Choroid plexus epithelial cell (primary cell): ENCODE measurements at regions not wholly inside any gene's neighbourhood (a gene's known extent, or its start where the extent isn't known, plus 50 kb on each side); places are given as distances from the start of the nearest gene placed in this dataset.
"Not testable (repeated sequence)": the region's sequence is repeated elsewhere in the genome, so short reads cannot be mapped to it uniquely, and the experiment has no call there.

ENCODE experiments used
- DNase-seq: peaks from one replicate; pipeline ENCODE4 v3.0.0-alpha.2; 2010; ENCODE audit warnings: low read depth
- H3K4me3 ChIP-seq: 2 replicates; pipeline ENCODE4 v1.5.1; 2011; ENCODE audit warnings: low read depth, mild to moderate bottlenecking, control low read depth, low read length, moderate library complexity
- CTCF ChIP-seq: conservative IDR thresholded peaks from 2 replicates; pipeline ENCODE4 v1.5.1; 2011; ENCODE audit warnings: low read depth, mild to moderate bottlenecking, control low read depth, inconsistent platforms, low read length, moderate library complexity

DNA sequence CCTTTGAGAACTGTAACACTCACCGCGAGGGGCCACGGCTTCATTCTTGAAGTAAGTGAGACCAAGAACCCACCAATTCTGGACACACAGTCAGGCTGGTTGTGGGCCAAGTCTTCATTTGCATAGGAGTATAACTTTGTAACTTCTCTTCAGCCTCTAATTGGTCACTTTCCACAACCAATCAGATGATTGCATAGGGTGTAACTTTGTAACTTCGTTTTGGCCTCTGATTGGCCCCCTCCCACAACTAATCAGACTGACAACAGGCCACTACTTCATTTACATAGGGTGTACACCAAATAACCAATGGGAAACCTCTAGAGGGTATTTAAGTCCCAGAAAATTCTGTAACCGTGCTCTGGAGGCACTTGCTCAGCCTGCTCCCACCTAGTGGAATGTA, 77.5 kb upstream of the TCF4 start:
- TF ChIP-seq CTCF = no peak
- no peak for DNase-seq
- H3K4me3 ChIP-seq = no peak overlapping the region

- DNase-seq, H3K4me3 ChIP-seq: not testable (repeated sequence)
These were observed 76.9 kb upstream of the TCF4 start for GRCh38 chr18:55664758-55665400.

GRCh38 chr18:55663891-55664290, 75.9 kb upstream of the TCF4 start:
- H3K4me3 ChIP-seq = no peak overlapping the region
- no peak for TF ChIP-seq CTCF
- no peak for DNase-seq

- no peak for TF ChIP-seq CTCF
- no peak for DNase-seq
- H3K4me3 ChIP-seq = no peak overlapping the region
These were observed 70.6 kb upstream of the TCF4 start for GRCh38 chr18:55658598-55658997.

GRCh38 chr18:55657572-55658331, 69.8 kb upstream of the TCF4 start:
- no peak for TF ChIP-seq CTCF
- no peak overlapping the region for H3K4me3 ChIP-seq
- DNase-seq = no peak

DNA sequence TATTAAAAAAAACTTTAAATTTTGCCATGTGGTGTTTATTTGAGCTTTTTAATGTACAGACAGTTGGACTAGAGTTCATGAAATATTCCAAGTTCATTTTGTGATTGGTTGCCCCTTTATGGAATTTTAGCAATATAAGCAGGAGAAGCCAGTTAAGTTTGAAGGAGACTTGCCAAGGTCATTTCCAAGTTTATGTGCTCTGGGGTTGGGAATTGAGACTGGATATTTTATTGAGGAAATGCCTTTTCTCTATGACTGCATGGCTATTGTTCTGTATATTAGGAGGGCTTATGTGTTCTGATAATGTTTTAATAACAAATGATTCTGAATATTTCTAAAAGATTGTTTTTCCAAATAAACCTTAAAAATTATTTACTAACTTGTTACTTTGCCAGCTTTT, 67.0 kb upstream of the TCF4 start:
- no peak for DNase-seq
- no peak for TF ChIP-seq CTCF
- no peak overlapping the region for H3K4me3 ChIP-seq

- H3K4me3 ChIP-seq = no peak overlapping the region
- TF ChIP-seq CTCF = no peak
- DNase-seq = no peak
These were observed 63.2 kb upstream of the TCF4 start for GRCh38 chr18:55651236-55651635.
